ENCODE measurements at regions not wholly inside any gene's neighbourhood (a gene's known extent, or its start where the extent isn't known, plus 50 kb on each side); places are given as distances from the start of the nearest gene placed in this dataset.

DNA sequence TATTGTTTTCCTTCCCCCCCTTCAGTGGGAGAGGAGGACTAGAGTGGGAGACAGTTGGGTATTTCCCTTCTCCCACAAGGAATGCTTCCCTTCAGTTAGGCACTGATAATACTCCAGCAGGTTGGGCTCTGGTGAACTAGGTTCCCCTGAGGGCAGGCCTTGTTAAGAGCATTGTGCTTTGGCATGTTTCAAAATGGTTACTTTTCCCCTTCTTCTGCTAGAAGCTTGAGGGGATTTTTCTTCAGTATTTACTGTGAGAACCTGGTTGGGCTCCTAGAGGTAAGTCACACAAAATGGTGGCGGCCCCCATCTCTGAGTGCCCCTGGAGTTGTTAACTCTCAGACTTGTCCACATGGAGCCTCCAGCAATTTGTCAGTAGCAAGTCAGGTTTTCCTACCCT lies 156.2 kb downstream of the CYB561 start:
- DNase-seq (ENCODE audit: extremely low spot score, unreplicated experiment): no peak
- Mint-ChIP-seq H3K4me1 (ENCODE audit: unreplicated experiment) (peaks cover 29% of the 10 kb centered on the region), H3K27ac (ENCODE audit: unreplicated experiment) (no peak overlapping the region)

GRCh38 chr17:63290351-63290750 lies 155.8 kb downstream of the CYB561 start:
- peaks cover 14% of the 10 kb centered on the region for H3K9me3 Mint-ChIP-seq (ENCODE audit: unreplicated experiment)
- H3K27ac Mint-ChIP-seq (ENCODE audit: unreplicated experiment): peak overlapping the region; percentile 19

More for the DNA sequence above, 156.2 kb downstream of the CYB561 start:
- Mint-ChIP-seq H3K4me3 (ENCODE audit: unreplicated experiment) (no peak overlapping the region), H3K36me3 (ENCODE audit: unreplicated experiment) (peaks cover 17% of the 10 kb centered on the region), H3K27me3 (ENCODE audit: unreplicated experiment) (no peaks in the 10 kb centered on the region), H3K9me3 (ENCODE audit: unreplicated experiment) (peaks cover 16% of the 10 kb centered on the region)
- TF ChIP-seq, protein P1, sequence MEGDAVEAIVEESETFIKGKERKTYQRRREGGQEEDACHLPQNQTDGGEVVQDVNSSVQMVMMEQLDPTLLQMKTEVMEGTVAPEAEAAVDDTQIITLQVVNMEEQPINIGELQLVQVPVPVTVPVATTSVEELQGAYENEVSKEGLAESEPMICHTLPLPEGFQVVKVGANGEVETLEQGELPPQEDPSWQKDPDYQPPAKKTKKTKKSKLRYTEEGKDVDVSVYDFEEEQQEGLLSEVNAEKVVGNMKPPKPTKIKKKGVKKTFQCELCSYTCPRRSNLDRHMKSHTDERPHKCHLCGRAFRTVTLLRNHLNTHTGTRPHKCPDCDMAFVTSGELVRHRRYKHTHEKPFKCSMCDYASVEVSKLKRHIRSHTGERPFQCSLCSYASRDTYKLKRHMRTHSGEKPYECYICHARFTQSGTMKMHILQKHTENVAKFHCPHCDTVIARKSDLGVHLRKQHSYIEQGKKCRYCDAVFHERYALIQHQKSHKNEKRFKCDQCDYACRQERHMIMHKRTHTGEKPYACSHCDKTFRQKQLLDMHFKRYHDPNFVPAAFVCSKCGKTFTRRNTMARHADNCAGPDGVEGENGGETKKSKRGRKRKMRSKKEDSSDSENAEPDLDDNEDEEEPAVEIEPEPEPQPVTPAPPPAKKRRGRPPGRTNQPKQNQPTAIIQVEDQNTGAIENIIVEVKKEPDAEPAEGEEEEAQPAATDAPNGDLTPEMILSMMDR (IDR thresholded peaks at IDR 0.05): no peak

GRCh38 chr17:63290784-63291183 lies 155.3 kb downstream of the CYB561 start:
- Mint-ChIP-seq H3K27ac (ENCODE audit: unreplicated experiment) (no peak overlapping the region), H3K4me3 (ENCODE audit: unreplicated experiment) (no peak overlapping the region), H3K36me3 (ENCODE audit: unreplicated experiment) (peaks cover 10% of the 10 kb centered on the region), H3K27me3 (ENCODE audit: unreplicated experiment) (no peaks in the 10 kb centered on the region), H3K9me3 (ENCODE audit: unreplicated experiment) (peaks cover 10% of the 10 kb centered on the region), H3K4me1 (ENCODE audit: unreplicated experiment) (peaks cover 32% of the 10 kb centered on the region)
- TF ChIP-seq, protein P1 (IDR thresholded peaks at IDR 0.05): no peak
- DNase-seq (ENCODE audit: extremely low spot score, unreplicated experiment): no peak

More at GRCh38 chr17:63290351-63290750, 155.8 kb downstream of the CYB561 start:
- Mint-ChIP-seq H3K36me3 (ENCODE audit: unreplicated experiment) (peaks cover 14% of the 10 kb centered on the region), H3K4me1 (ENCODE audit: unreplicated experiment) (peaks cover 31% of the 10 kb centered on the region), H3K27me3 (ENCODE audit: unreplicated experiment) (no peaks in the 10 kb centered on the region), H3K4me3 (ENCODE audit: unreplicated experiment) (no peak overlapping the region)
- TF ChIP-seq, protein P1 (IDR thresholded peaks at IDR 0.05): no peak
- DNase-seq (ENCODE audit: extremely low spot score, unreplicated experiment): no peak

DNA sequence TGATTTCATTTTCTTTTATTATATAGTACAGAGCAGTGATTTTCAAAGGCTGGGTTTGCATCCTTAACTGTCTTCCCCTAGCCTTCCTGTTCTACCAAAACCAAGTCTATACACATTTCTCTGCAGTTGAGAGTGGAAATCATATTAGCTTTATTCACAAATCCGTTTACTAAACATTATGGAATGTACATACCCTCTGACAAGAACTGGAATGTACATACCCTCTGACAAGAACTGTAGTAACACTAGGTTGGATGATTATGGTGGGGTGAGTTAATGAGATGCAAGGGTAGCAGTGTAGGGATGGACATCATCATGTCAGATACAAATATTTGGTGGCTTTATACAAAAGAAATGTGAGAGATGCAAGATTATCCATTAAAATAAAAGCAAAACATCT lies 154.8 kb downstream of the CYB561 start:
- Mint-ChIP-seq H3K4me3 (ENCODE audit: unreplicated experiment) (no peak overlapping the region), H3K9me3 (ENCODE audit: unreplicated experiment) (peaks cover 10% of the 10 kb centered on the region), H3K27me3 (ENCODE audit: unreplicated experiment) (no peaks in the 10 kb centered on the region), H3K4me1 (ENCODE audit: unreplicated experiment) (peaks cover 32% of the 10 kb centered on the region), H3K36me3 (ENCODE audit: unreplicated experiment) (peaks cover 13% of the 10 kb centered on the region), H3K27ac (ENCODE audit: unreplicated experiment) (no peak overlapping the region)
- TF ChIP-seq, protein P1 (IDR thresholded peaks at IDR 0.05): no peak
- DNase-seq (ENCODE audit: extremely low spot score, unreplicated experiment): no peak

GRCh38 chr17:63292421-63292820 lies 153.7 kb downstream of the CYB561 start:
- Mint-ChIP-seq H3K36me3 (ENCODE audit: unreplicated experiment) (peaks cover 16% of the 10 kb centered on the region), H3K4me3 (ENCODE audit: unreplicated experiment) (no peak overlapping the region), H3K9me3 (ENCODE audit: unreplicated experiment) (peaks cover 15% of the 10 kb centered on the region), H3K4me1 (ENCODE audit: unreplicated experiment) (peaks cover 32% of the 10 kb centered on the region), H3K27me3 (ENCODE audit: unreplicated experiment) (no peaks in the 10 kb centered on the region), H3K27ac (ENCODE audit: unreplicated experiment) (no peak overlapping the region)
- no peak for DNase-seq (ENCODE audit: extremely low spot score, unreplicated experiment)
- TF ChIP-seq, protein P1 (IDR thresholded peaks at IDR 0.05): no peak
